Ectodermal cell (in vitro differentiated cells): ENCODE measurements at regions not wholly inside any gene's neighbourhood (a gene's known extent, or its start where the extent isn't known, plus 50 kb on each side); places are given as distances from the start of the nearest gene placed in this dataset.

ENCODE experiments used
- H3K27ac ChIP-seq: 2 replicates; pipeline ENCODE4 v1.7.0; 2013; ENCODE audit warnings: mild to moderate bottlenecking, low read depth, low read length; ENCODE audit not compliant: insufficient read depth, poor library complexity, severe bottlenecking
- H3K27me3 ChIP-seq: 2 replicates; pipeline ENCODE4 v1.7.0; 2013; ENCODE audit warnings: mild to moderate bottlenecking, low read length; ENCODE audit not compliant: insufficient read depth, control insufficient read depth, poor library complexity, severe bottlenecking
- H3K36me3 ChIP-seq: one replicate; pipeline ENCODE4 v1.7.0; 2013; ENCODE audit warnings: low read length; ENCODE audit not compliant: control insufficient read depth, insufficient read depth
- H3K4me1 ChIP-seq: one replicate; pipeline ENCODE4 v1.7.0; 2013; ENCODE audit warnings: low read length; ENCODE audit not compliant: control insufficient read depth, insufficient read depth
- H3K4me3 ChIP-seq: 2 replicates; pipeline ENCODE4 v1.7.0; 2013; ENCODE audit warnings: low read depth, low read length, control low read depth; ENCODE audit not compliant: insufficient read depth
- H3K9me3 ChIP-seq: 2 replicates; pipeline ENCODE4 v1.7.0; 2013; ENCODE audit warnings: mild to moderate bottlenecking, low read length, moderate library complexity; ENCODE audit not compliant: control insufficient read depth
- WGBS, 2 experiments: methylation state at CpG; one replicate each; pipeline ENCODE4 v1.1.7; 2013; ENCODE audit warnings: missing lambda C conversion rate in 2 of 2; 5-methylcytosine and 5-hydroxymethylcytosine counted together

DNA sequence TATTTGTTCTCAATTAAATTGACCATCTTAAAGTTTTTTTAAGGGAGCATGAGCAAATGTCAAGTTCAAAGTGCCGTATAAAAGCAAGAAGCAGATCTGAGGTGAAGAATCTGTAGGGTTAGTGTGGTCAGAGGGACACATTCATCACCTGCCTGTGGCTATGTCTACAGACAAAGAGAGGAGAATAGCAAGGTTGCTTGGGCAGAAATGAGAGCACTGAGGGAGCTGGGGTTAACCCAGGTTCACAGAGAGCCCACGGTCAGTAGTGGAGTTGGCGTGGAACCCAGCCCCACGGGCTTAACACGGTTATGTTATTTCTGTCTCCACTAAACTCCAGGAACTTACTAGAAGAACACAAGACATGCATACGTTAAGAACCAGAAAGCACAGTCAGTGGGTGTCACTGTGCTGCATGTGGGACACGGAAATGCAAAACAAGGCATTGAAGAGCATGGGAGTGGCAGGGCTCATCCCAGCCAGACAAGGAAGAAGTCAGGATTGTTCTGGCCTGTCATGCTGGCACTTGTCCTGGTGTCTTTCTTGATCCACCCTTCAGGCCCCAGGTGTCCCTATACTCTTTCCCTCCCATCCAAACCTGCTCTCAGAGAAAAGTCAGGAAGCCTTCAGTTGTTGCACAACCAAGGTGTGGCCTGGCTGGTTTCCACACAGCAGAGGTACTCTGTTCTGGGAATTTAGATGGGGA, 95.5 kb upstream of the IVNS1ABP start:
- H3K4me3 ChIP-seq: no peak overlapping the region
- no peaks in the 10 kb centered on the region for H3K36me3 ChIP-seq
- H3K27me3 ChIP-seq: no peaks in the 10 kb centered on the region
- no peak overlapping the region for H3K27ac ChIP-seq
- H3K9me3 ChIP-seq: no peaks in the 10 kb centered on the region
- WGBS, 2 experiments: 82 to 84% methylated on average over 7 of the region's 7 CpGs
- H3K4me1 ChIP-seq: no peaks in the 10 kb centered on the region

DNA sequence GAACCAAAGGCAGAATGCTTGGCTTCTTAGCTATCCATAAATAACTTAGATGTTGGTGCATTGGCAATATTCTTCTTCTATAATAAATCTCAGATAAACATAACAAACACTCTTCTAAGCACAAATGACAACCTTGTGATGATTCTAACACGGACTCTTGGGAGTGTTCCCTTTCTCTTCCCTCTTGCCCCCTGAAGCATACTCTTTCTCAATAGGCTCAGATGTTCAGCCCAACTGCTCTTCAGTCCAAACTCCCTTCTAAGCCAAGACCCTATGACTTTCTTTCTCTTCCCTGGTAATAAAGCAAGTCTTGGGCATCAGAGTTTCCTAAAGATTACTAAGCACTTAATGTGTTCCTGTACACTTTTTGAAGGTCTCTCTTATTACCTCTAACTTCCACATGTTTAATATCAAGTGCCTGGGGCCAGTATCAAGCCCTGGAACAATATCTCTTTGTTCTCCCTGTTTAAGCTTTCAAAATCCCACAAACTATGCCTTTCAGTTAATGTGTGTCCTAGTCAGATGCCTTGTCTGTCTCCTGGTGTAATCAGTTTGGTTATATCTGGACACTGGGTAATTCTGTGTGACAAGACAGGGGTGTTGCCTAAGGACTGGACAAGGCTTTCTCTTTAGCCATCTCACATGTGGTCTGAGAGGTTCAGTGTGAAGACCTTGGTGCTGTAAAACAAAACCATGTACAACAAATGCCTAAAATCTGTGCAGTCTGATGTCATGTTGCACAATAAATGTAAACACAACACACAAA, 92.9 kb upstream of the IVNS1ABP start:
- Histone ChIP-seq H3K4me3 (no peak overlapping the region), H3K27ac (no peak overlapping the region), H3K36me3 (no peaks in the 10 kb centered on the region), H3K27me3 (no peaks in the 10 kb centered on the region), H3K4me1 (no peaks in the 10 kb centered on the region), H3K9me3 (no peaks in the 10 kb centered on the region)
- WGBS, 2 experiments: 87 to 90% methylated on average over 1 of the region's 1 CpG

DNA sequence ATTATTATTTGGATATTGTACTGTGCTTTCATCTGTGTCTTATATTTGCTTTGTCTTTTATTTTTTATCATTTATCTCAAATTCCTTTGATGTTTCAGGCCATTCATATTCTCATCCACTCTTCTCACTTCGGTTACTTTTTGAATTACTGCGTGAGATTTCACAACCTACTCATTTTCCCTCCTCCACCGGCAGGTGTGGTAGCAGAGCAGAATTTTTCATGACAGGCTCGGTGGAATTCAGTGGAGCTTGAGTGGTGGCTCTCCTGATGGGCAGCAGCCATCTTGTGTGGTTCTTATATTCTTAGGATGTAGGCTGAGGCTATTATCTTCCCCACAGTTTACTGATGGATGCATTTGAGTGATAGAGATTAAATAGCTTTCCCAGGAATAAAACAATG, 92.3 kb upstream of the IVNS1ABP start:
- H3K36me3 ChIP-seq: no peaks in the 10 kb centered on the region
- no peaks in the 10 kb centered on the region for H3K27me3 ChIP-seq
- H3K4me1 ChIP-seq: no peaks in the 10 kb centered on the region
- no peak overlapping the region for H3K27ac ChIP-seq
- H3K4me3 ChIP-seq: no peak overlapping the region
- H3K9me3 ChIP-seq: no peaks in the 10 kb centered on the region
- WGBS, 2 experiments: 90 to 97% methylated on average over 4 of the region's 4 CpGs

DNA sequence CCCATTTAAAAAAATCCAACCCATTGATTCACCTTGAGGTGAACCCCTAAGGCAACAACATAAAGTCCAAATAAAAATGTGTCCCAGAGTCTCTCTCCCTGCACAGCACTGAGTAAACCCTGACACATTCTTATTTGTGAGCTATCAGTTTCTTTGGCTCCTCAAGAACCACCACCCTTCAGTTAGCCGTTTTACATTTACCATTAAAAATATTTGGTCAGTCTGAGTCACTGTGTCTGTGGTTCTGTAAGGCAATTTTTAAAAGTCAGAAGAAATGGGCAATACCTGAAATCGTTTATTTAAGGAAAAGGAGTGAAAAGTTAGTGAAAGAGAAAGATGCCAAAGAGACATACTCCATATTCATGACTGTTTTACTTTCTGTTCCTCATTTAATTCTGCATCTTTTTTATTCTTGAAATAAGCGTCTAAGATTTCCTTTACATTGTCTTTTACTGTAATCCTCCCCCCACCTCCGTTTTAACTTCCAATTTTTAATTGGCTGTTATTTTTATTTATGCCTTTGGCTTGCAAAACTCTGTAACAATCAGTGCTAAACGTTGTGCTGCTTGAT, 91.7 kb upstream of the IVNS1ABP start:
- H3K4me1 ChIP-seq: no peaks in the 10 kb centered on the region
- H3K27ac ChIP-seq: no peak overlapping the region
- no peaks in the 10 kb centered on the region for H3K9me3 ChIP-seq
- no peaks in the 10 kb centered on the region for H3K36me3 ChIP-seq
- H3K27me3 ChIP-seq: no peaks in the 10 kb centered on the region
- WGBS, 2 experiments: 90 to 99% methylated on average over 2 to 4 of the region's 5 CpGs
- no peak overlapping the region for H3K4me3 ChIP-seq

DNA sequence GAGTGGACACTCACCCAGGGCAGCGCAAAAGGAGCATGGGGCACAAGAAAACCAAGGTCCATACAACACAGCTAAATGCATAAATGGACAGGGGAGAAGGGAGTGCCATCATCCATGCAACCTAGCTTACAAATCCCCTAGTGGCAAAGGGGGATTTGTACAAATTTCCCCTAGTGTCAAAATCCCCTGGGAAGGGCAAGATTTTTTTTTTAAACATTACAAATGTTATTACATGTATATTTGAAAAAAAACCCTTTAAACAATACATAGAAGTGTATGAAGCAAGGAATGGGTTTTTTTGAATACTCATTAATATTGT, 89.6 kb upstream of the IVNS1ABP start:
- WGBS, 2 experiments: 93 to 96% methylated on average over 1 of the region's 1 CpG
- no peak overlapping the region for H3K27ac ChIP-seq
- H3K4me3 ChIP-seq: no peak overlapping the region
- H3K4me1 ChIP-seq: peaks cover 8% of the 10 kb centered on the region
- H3K36me3 ChIP-seq: no peaks in the 10 kb centered on the region
- H3K9me3 ChIP-seq: no peaks in the 10 kb centered on the region
- H3K27me3 ChIP-seq: no peaks in the 10 kb centered on the region

DNA sequence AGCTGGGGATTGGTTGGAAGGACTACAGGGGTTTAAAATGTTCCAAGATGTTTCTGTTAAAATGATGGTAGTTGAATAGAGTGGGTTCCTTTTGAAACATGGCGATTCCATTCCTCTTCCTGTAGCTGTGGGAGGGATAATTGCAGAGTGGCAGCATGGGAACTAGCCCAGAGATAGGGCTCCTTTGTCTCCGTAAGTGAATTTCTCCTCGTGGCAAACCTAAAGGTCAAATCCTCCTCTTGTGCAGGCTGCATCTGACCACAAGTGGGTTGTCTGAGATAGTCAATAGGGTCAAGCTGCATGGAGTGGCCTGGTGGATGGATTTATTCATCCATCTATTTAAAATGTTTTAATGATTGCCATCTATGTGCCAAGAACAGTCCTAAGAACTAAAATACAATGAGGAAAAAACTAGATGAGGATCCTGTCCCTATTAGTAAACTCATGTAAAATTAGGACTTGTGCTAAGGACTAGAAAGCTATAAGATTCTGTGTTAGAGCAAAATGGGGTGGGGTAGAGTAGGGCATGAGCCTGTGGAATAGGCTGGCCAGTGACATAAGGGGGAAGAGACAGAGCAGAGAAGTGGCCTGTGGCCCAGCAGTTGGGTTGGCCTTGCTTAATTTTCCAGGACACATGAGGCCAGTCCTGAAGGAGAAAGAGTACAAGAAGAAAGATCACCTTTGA, 89.1 kb upstream of the IVNS1ABP start:
- Histone ChIP-seq H3K27ac (no peak overlapping the region), H3K4me3 (no peak overlapping the region), H3K36me3 (no peaks in the 10 kb centered on the region), H3K27me3 (no peaks in the 10 kb centered on the region), H3K9me3 (no peaks in the 10 kb centered on the region), H3K4me1 (peaks cover 10% of the 10 kb centered on the region)
- 89 to 93% methylated on average over 3 of the region's 3 CpGs for WGBS, 2 experiments

DNA sequence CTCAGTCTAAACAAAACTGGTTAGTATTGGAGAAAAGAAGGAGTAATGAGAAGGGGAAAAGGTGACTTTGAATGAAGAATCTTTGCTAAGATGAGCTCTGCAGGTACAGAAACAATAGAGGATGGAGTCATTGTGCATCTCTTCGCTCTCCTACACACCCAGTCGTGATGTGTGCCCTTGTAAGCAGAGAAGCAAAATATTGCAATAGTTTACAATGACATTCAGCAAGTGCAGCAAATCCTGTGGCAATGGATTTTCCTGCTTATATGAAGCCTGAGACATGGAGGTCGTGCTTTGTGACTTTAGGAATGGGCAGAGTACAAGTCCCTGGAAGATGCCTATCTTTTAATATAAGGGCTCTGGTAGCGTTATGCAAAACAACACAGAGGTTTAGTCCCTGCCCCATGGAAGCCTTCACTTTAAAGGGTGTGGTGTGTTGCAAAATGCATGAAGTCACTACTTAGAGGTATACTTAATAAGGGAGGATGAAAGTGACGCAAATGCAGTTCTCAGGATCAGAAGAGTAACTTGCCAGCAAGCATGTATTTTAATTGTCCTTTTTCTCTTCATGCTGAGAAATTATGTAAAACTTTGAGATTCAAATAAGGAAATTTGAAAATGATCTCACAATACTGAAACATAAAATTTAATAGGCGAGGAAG, 88.0 kb upstream of the IVNS1ABP start:
- no peaks in the 10 kb centered on the region for H3K27me3 ChIP-seq
- H3K4me1 ChIP-seq: peaks cover 17% of the 10 kb centered on the region
- H3K9me3 ChIP-seq: no peaks in the 10 kb centered on the region
- no peaks in the 10 kb centered on the region for H3K36me3 ChIP-seq
- H3K27ac ChIP-seq: no peak overlapping the region
- WGBS, 2 experiments: 94 to 96% methylated on average over 6 of the region's 6 CpGs
- no peak overlapping the region for H3K4me3 ChIP-seq

DNA sequence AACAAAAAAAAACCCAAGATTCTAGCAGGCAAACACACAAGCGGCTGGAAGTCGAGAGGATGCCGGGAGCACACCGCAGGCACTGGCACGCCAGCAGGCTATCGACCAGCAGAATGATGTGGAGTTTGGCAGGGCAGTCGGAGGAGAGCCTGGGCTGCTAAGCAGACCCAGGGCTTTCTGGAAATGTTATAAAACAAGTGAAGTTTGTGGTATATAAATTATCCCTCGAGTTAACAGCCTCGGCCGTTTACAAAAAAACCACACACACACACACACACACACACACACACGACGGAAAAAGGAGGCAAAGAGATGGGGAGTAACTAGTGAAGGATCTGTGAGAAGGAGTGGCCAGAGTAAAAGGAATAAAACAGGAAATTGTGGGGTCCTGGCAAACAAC, 87.2 kb upstream of the IVNS1ABP start:
- no peaks in the 10 kb centered on the region for H3K36me3 ChIP-seq
- H3K27ac ChIP-seq: no peak overlapping the region
- WGBS, 2 experiments: 80% methylated on average over 7 of the region's 12 CpGs
- H3K4me1 ChIP-seq: peaks cover 17% of the 10 kb centered on the region
- no peaks in the 10 kb centered on the region for H3K9me3 ChIP-seq
- no peaks in the 10 kb centered on the region for H3K27me3 ChIP-seq
- H3K4me3 ChIP-seq: no peak overlapping the region

DNA sequence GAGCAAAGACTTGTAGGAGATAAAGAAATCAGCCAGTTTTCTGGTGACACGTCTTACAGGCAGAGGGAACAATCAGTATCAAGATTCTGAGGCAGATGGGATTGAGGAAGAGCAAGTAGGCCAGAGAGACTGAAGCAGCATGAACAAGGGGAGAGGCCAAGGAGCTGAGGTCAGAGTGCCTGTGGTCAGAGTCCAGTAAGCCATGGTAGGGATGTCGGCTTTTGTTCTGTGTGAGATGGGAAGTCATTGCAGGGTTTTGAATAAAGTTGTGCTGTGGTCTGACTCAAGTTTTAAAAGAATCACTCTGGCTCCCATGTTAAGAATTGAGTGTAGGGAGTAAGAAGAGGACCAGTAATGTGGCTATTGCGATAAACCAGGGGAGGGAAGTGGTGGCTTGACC, 85.9 kb upstream of the IVNS1ABP start:
- Histone ChIP-seq H3K36me3 (no peaks in the 10 kb centered on the region), H3K4me3 (no peak overlapping the region), H3K9me3 (no peaks in the 10 kb centered on the region), H3K27ac (no peak overlapping the region), H3K27me3 (no peaks in the 10 kb centered on the region), H3K4me1 (peaks cover 17% of the 10 kb centered on the region)
- WGBS, 2 experiments: 92% methylated on average over 3 of the region's 3 CpGs

DNA sequence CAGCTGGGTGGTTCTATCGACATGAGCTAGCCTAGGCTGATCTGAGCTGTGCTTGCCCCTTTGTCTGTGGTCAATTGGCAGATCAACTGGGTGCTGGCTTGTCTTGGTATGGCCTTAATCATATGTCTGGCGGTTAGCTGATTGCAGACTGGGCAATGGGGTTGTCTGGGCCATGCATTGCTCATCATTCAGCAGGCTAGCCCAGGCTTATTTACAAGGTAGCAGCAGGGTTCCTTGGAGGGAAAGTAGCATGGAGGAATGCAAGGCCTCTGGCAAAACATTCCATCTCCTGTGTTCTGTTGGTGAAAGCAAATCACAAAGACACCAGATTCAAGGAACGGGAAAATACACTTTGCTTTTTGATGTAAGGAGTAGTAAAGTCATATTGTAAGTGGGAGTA, 84.0 kb upstream of the IVNS1ABP start:
- Histone ChIP-seq H3K4me1 (peaks cover 17% of the 10 kb centered on the region), H3K27me3 (no peaks in the 10 kb centered on the region), H3K27ac (peak overlapping the region; percentile 16), H3K4me3 (no peak overlapping the region), H3K9me3 (no peaks in the 10 kb centered on the region), H3K36me3 (no peaks in the 10 kb centered on the region)
- 50 to 55% methylated on average over 3 of the region's 3 CpGs for WGBS, 2 experiments
